ENCODE measurements at regions not wholly inside any gene's neighbourhood (a gene's known extent, or its start where the extent isn't known, plus 50 kb on each side); places are given as distances from the start of the nearest gene placed in this dataset.

GRCh38 chr3:102089239-102089638, 239.9 kb downstream of the NFKBIZ start:
- TF ChIP-seq CTCF (conservative IDR thresholded peaks at IDR 0.05 in 1 of 2, IDR thresholded peaks at IDR 0.05 in 1 of 2; ENCODE audit: low read depth in 1 of 2, low read length in 2 of 2): no peak
- no peak for TF ChIP-seq EZH2 (IDR thresholded peaks at IDR 0.05; ENCODE audit: low read length, missing control alignments)

All from fibroblast of lung (primary cell).